ENCODE measurements at regions not wholly inside any gene's neighbourhood (a gene's known extent, or its start where the extent isn't known, plus 50 kb on each side); places are given as distances from the start of the nearest gene placed in this dataset.

DNA sequence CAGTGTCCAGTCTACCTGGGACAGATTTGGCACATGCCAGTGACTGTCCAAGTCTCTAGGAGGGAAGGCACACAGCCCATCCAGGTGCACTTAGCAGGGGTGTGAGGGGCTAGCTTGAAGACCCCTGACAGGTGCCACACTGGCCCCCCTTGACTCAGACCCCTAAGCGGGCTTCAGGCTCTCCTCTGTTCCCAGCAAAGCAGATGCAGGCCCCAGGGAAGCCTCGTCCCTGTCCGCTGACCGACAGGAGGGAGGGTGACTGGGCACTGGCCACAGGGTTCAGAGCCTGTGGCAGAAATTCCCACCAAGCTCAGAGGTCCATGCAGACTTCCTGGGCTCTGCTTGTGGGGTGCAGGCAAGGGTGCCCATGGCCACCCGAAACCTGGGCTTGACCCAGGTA is 239.8 kb upstream of the MYT1L start:
- TF ChIP-seq POLR2A (IDR thresholded peaks at IDR 0.05), result no peak
- TF ChIP-seq, protein P1, sequence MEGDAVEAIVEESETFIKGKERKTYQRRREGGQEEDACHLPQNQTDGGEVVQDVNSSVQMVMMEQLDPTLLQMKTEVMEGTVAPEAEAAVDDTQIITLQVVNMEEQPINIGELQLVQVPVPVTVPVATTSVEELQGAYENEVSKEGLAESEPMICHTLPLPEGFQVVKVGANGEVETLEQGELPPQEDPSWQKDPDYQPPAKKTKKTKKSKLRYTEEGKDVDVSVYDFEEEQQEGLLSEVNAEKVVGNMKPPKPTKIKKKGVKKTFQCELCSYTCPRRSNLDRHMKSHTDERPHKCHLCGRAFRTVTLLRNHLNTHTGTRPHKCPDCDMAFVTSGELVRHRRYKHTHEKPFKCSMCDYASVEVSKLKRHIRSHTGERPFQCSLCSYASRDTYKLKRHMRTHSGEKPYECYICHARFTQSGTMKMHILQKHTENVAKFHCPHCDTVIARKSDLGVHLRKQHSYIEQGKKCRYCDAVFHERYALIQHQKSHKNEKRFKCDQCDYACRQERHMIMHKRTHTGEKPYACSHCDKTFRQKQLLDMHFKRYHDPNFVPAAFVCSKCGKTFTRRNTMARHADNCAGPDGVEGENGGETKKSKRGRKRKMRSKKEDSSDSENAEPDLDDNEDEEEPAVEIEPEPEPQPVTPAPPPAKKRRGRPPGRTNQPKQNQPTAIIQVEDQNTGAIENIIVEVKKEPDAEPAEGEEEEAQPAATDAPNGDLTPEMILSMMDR (IDR thresholded peaks at IDR 0.05), result no peak

All from thyroid gland (tissue), 4 donors.